GM18498 (cell line): ENCODE measurements at regions not wholly inside any gene's neighbourhood (a gene's known extent, or its start where the extent isn't known, plus 50 kb on each side); places are given as distances from the start of the nearest gene placed in this dataset.

ENCODE experiments used
- ATAC-seq: cut with Tn5 transposase; IDR thresholded peaks from one replicate; pipeline ENCODE4 v1.9.1; 2021; ENCODE audit warnings: mild to moderate bottlenecking, moderate library complexity; ENCODE audit not compliant: unreplicated experiment

- ATAC-seq: no peak
These were observed 62.9 kb downstream of the NHLRC3 start for GRCh38 chr13:39100996-39101738.

GRCh38 chr13:39102981-39103490, 64.8 kb downstream of the NHLRC3 start:
- no peak for ATAC-seq

DNA sequence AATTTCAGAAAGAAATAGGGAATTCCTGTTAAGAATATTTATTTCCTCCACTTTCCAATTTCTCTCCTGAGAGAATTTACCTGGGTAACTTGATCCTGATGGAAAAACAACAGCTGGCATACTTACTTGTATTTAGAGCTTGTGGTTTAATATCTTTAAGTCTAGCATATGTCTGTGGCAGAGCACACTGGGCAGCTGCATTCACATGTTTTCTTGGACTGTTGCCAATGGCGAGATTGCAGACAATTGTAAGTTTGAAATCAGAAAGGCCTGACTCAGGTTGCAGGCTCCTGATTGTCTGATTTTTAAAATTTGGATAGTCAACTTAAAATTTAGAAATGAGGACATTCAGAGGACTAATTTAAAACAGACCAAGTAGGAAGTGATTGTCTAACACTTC, 66.9 kb downstream of the NHLRC3 start:
- ATAC-seq: no peak

GRCh38 chr13:39106216-39107005, 68.2 kb downstream of the NHLRC3 start:
- no peak for ATAC-seq

- no peak for ATAC-seq
These were observed 69.3 kb downstream of the NHLRC3 start for GRCh38 chr13:39107561-39107960.

DNA sequence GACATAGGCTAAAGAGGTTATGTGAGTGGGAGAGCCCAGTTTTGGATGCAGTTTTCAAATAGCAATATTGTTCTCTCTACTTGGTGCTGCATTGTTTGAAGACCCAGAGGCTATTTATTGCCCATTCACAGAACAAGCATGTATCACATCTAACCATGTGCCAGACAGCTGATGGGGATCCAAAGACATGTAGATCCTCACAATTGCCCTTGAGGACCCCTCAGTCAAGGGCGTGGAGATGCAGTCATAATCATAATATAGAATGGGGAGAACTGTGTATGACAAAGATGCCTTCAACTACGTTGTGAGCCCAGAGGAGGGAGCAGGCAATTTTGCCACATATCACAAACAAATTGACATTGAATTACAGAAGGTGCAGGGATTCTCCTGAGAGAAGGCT, 70.5 kb downstream of the NHLRC3 start:
- ATAC-seq: no peak

- ATAC-seq: no peak
These were observed 72.4 kb downstream of the NHLRC3 start for GRCh38 chr13:39110518-39111097.

GRCh38 chr13:39111145-39111544, 72.9 kb downstream of the NHLRC3 start:
- no peak for ATAC-seq

GRCh38 chr13:39119422-39119821, 81.2 kb downstream of the NHLRC3 start:
- ATAC-seq: no peak

DNA sequence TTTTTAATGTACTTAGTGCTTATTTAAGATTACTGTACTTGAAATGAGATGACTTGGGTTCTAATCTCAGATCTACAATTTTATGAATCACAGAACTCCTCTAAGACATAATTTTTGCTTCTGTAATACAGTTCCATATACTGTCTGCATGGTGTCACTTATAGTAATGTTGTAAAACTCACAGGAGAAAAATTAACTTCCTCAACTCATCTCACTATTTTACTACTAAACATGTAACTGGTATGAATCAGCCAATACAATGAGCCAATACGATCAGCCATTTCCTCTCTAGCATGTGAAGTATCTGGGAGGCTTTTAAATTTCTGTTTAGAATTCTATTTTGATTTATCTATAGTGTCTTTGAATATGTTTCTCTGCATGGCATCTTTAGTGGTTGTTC, 85.3 kb downstream of the NHLRC3 start:
- no peak for ATAC-seq

DNA sequence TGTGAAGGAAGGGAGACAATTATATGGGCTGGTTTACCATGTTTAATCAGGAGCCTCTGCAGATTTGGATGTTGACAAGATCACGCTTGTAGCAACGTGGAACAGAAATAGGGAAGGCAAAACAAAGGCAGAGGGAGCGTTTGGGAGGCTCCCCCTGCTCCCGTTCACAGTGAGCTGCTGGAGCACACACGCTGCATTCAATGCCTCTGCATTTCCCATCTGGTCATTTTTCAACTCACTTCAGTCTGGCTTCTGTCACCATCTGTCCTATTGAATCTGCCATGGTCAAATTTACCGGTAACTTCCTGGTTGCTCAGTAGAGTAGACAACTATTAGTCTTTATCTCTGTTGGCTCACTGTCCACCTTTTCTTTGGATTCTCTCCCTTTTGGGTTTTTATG, 91.0 kb downstream of the NHLRC3 start:
- no peak for ATAC-seq

DNA sequence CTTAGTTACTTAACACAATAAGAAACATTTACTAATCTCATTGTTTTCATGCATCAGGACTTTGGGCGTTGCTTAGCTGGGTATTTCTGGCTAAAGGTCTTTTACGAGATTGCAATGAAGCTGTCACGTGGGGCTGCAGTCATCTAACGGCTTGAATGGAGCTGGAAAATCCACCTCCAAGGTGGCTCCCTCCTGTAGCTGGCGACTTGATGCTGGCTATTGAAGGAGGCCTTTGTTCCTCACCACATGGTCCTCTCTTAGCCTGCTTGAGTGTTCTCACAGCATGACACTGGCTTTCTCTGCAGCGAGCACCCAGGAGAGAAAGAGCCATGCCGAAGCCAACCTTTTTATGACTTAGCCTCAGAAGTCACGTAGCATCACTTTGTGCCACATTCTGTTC, 92.0 kb downstream of the NHLRC3 start:
- ATAC-seq: no peak

DNA sequence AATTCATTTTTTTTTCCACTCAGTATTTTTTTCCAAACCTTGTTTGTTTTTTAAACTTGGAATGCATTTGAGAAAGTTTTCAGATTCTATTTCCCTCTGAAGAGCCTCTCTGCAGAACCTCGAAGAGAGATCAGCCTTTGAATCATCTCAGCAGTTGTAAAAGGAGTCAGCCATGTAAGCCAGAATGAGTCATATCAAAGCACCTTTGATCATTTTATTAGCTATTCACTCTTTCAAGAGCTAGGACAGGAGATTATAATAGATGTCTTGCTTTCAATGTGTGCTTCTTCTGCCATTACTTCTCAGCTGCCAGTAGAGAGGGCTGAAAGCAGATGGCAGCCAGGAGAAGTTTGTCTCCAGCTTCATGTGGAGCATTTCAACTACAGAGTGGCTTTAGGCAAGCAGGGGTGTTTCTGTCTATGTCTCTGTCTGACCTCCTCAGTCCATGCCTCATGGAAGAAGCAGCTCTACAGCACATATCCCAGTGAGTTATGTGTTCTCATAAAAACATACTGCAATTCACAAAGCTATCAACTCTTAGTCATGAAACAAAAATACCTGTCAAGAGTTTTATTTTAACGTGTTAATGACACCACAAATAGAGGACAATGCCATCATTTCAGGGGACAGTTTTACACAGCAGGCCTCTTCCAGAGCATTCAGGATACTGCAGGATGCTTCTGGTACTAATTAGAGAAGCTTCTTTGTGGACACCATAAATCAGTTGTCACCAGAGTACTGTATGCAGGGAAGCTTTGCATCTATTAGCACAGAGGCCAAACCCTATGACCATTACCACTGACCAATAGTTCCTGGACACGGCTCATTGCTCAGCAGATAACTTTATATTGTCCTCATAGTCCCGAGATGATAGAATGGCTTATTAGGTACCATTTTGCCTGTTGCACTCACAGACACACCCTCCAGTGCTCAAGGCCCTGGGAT, 94.3 kb downstream of the NHLRC3 start:
- no peak for ATAC-seq

DNA sequence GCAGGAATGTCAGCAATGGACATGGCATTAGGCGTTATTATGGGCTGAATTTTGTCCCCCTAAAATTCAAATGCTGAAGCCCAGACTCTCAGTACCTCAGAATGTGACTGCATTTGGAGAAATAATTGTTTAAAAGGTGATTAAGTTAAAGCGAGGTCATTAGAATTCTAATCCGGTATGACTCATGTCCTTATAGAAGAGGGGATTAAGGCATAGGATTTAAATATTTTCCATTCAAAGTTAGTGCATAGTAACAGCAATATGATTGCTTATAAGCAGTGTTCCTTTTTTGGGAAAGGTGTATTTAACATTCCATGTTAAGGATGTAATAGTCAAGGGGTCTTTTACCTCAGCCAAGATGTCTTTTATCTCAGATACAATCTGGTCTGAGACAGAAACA, 95.5 kb downstream of the NHLRC3 start:
- no peak for ATAC-seq

DNA sequence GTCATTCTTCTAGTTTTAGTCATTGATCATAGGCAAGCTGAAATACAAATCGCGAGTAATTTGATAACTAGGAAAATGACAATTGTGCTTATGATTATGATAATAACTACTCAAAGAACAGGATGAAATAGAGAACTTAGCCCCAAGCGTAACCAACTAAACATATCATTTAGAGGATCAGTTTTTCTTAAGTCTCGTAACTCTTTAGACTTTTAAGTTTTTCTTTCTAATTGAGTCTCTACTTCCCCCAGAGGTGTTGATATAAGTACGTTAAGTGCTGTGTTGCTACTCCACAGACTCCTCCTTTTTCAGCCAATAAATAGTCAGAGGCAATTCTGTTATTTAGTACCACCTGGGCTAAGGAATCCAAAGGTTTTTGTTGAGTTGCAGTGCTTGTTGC, 96.3 kb downstream of the NHLRC3 start:
- ATAC-seq: no peak

- ATAC-seq: no peak
These were observed 106.1 kb downstream of the NHLRC3 start for GRCh38 chr13:39144391-39144790.

- ATAC-seq: no peak
These were observed 106.8 kb downstream of the NHLRC3 start for GRCh38 chr13:39144941-39145533.

DNA sequence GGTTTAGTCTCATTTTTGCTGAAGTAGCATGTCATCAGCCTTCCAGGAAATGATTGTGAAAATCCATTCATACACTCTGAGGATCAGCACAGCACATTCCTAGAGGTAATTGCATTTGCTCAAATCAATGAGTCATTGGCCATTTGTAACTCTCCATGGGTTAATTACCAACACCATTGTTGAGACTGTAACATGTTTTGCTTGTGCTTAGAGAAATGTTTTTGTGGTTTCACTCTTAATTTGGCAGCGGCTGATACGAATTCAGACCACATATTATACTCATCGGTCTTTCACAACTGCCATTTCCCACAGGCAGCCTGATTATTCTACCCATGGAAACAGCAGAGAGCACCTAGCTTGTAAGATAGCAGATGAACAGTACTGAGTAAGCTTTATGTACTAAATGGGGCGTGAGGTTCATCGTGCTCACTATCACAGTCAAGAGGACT, 110.3 kb downstream of the NHLRC3 start:
- no peak for ATAC-seq

- ATAC-seq: no peak
These were observed 111.6 kb downstream of the NHLRC3 start for GRCh38 chr13:39149896-39150295.

- ATAC-seq: no peak
These were observed 115.8 kb downstream of the NHLRC3 start for GRCh38 chr13:39154041-39154440.
